A673 (cell line): ENCODE measurements at regions not wholly inside any gene's neighbourhood (a gene's known extent, or its start where the extent isn't known, plus 50 kb on each side); places are given as distances from the start of the nearest gene placed in this dataset.

ENCODE experiments used
- EZH2 ChIP-seq: fragments of 200-600 bp; sonication (generic); IDR thresholded peaks from 2 replicates; pipeline ENCODE4 v1.6.1; 2017; ENCODE audit warnings: borderline replicate concordance, low read depth, mild to moderate bottlenecking, mixed read lengths, antibody characterized with exemption, low read length; ENCODE audit not compliant: poor library complexity, severe bottlenecking
- TF ChIP-seq, protein P1 (sequence below): fragments of 300-800, 200-600 bp; sonication (generic); conservative IDR thresholded peaks from 2 replicates; pipeline ENCODE4 v1.5.1; 2017; ENCODE audit warnings: low read depth, mild to moderate bottlenecking, antibody characterized with exemption, low read length, moderate library complexity, mixed read lengths

DNA sequence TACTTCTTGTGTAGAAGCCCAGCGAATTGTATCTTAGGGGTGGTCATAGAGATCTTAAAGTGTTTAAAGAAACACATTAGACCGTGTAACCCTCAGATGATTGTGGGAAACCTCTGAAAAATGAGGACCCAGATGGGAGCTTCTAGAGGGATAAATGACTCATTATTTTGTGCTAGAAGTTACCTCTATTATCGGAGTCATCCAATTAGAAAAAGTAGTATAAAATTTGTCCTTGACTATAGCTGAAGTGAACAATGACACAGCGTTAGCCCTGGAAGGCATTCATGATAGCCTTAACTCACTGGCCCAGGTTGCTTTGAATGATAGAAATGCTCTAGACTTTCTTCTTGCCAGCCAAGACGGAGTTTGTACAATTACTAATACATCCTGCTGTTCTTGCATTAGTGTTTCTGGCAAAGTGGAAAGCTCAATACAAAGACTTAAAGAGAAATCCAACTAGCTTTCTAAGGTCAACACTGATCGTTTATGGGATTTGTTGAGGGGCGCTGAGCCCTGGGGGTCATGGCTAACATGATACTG is 178.9 kb upstream of the VEGFC start:
- TF ChIP-seq EZH2 = no peak
- TF ChIP-seq, protein P1, sequence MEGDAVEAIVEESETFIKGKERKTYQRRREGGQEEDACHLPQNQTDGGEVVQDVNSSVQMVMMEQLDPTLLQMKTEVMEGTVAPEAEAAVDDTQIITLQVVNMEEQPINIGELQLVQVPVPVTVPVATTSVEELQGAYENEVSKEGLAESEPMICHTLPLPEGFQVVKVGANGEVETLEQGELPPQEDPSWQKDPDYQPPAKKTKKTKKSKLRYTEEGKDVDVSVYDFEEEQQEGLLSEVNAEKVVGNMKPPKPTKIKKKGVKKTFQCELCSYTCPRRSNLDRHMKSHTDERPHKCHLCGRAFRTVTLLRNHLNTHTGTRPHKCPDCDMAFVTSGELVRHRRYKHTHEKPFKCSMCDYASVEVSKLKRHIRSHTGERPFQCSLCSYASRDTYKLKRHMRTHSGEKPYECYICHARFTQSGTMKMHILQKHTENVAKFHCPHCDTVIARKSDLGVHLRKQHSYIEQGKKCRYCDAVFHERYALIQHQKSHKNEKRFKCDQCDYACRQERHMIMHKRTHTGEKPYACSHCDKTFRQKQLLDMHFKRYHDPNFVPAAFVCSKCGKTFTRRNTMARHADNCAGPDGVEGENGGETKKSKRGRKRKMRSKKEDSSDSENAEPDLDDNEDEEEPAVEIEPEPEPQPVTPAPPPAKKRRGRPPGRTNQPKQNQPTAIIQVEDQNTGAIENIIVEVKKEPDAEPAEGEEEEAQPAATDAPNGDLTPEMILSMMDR = no peak
